T-helper 2 cell treated with Interferon-gamma antibody and Interleukin-4, amounts not matched to agents 5 μg/mL and 100 μg/mL, for 36 hours (primary cell): ENCODE measurements at regions not wholly inside any gene's neighbourhood (a gene's known extent, or its start where the extent isn't known, plus 50 kb on each side); places are given as distances from the start of the nearest gene placed in this dataset.

Experiments
- DNase-seq: peaks from one replicate; pipeline ENCODE4 v3.0.0; 2021; ENCODE audit warnings: low spot score
- H3K27ac Mint-ChIP-seq: one replicate; pipeline ENCODE4 v1.8.0; 2021; ENCODE audit warnings: mild to moderate bottlenecking, mixed read lengths
- H3K27me3 Mint-ChIP-seq: one replicate; pipeline ENCODE4 v1.8.0; 2021; ENCODE audit warnings: low read depth, mixed read lengths
- H3K36me3 Mint-ChIP-seq: one replicate; pipeline ENCODE4 v1.8.0; 2021; ENCODE audit warnings: low read depth, mixed read lengths
- H3K4me1 Mint-ChIP-seq: one replicate; pipeline ENCODE4 v1.8.0; 2021; ENCODE audit warnings: low read depth, mixed read lengths
- H3K4me3 Mint-ChIP-seq: one replicate; pipeline ENCODE4 v1.8.0; 2022; ENCODE audit warnings: mild to moderate bottlenecking, moderate library complexity, mixed read lengths
- H3K9me3 Mint-ChIP-seq: one replicate; pipeline ENCODE4 v1.8.0; 2021; ENCODE audit warnings: mixed read lengths

DNA sequence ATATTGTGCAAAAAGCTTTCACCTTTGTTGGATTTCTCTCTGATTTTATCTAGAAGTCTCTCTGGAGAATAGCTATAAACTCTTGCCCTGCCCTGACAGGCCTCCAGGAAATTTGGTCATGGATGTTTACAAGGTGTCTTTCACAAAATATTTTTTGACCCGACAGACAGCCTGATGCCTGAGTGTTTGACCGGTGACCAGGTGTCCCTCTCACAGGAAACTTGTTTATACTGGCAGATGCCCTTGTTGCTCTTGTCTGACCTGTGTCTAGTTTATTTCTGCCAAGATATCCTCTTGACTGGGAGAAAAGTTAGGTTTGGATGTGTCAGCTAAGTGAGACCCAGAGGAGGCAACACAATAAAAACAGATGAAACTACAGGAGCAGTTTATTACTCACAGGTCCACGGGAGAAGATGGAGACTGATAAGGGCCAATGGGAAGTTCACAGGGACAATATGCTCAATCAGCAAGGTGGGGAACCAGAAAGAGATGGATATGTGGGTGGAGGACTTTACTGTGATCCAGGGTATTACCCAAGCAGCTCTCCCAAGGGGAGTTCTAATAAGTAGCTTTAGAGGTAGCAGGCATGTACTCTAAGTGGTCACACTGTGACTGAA lies 243.3 kb downstream of the ARAP2 start:
- Mint-ChIP-seq H3K27ac (no peak overlapping the region), H3K4me3 (no peak overlapping the region), H3K9me3 (peaks cover 4% of the 10 kb centered on the region), H3K4me1 (no peaks in the 10 kb centered on the region), H3K36me3 (no peaks in the 10 kb centered on the region), H3K27me3 (no peaks in the 10 kb centered on the region)
- no peak for DNase-seq

DNA sequence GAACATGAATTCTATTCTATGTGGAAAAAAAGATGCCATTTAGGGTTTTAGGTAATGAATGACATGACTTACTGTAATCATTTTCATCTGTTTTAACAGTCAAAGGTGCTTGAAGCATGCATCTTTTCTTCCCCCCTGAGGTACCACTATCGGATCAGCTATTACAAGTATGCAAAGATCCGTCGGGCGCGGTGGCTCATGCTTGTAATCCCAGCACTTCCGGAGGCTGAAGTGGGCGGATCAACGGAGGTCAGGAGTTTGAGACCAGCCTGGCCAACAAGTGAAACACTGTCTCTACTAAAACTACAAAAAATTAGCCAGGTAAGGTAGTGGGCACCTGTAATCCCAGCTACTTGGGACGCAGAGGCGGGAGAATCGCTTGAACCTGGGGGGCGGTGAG lies 241.3 kb downstream of the ARAP2 start:
- Mint-ChIP-seq H3K27me3 (no peaks in the 10 kb centered on the region), H3K27ac (no peak overlapping the region), H3K4me1 (no peaks in the 10 kb centered on the region), H3K4me3 (no peak overlapping the region), H3K9me3 (peaks cover 4% of the 10 kb centered on the region), H3K36me3 (no peaks in the 10 kb centered on the region)
- DNase-seq: no peak

DNA sequence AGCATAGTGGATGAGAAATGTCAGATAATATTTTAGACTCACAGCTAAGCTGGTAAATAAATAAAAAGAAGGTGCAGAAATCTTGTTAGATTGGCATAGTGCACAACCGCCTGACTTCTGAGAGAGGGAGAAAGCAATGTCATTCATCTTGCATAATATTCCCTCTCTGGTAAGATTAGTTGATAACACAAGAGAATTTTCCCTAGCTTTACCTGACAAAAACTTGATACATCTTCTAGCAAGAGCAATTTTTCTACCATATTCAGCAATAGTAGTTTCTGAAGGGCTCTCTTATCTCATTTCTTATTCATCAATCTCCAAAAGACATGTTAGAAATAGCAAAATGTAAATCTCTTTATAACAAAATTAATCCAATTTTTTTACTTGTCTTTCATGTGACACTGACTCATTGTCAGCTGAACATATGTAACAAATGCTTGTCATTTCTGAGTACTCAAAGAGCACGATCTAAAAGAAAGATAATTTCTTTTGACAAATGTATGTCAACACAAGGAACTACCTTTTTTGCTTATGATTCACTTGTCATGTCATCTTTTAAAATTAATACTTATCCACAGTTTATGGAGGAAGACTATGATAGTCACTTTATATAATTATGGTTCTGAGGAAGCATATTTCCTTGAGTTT lies 240.0 kb downstream of the ARAP2 start:
- H3K27ac Mint-ChIP-seq: no peak overlapping the region
- H3K4me1 Mint-ChIP-seq: no peaks in the 10 kb centered on the region
- no peaks in the 10 kb centered on the region for H3K27me3 Mint-ChIP-seq
- H3K4me3 Mint-ChIP-seq: no peak overlapping the region
- peaks cover 7% of the 10 kb centered on the region for H3K9me3 Mint-ChIP-seq
- no peak for DNase-seq
- no peaks in the 10 kb centered on the region for H3K36me3 Mint-ChIP-seq

GRCh38 chr4:36006226-36006625 lies 238.1 kb downstream of the ARAP2 start:
- Mint-ChIP-seq H3K9me3 (peaks cover 5% of the 10 kb centered on the region), H3K27ac (no peak overlapping the region)
- DNase-seq: no peak

GRCh38 chr4:36010397-36010929 lies 233.9 kb downstream of the ARAP2 start:
- DNase-seq: no peak
- H3K4me1 Mint-ChIP-seq: no peaks in the 10 kb centered on the region
- no peak overlapping the region for H3K4me3 Mint-ChIP-seq
- no peaks in the 10 kb centered on the region for H3K27me3 Mint-ChIP-seq
- no peak overlapping the region for H3K27ac Mint-ChIP-seq
- H3K9me3 Mint-ChIP-seq: peaks cover 3% of the 10 kb centered on the region
- no peaks in the 10 kb centered on the region for H3K36me3 Mint-ChIP-seq

More at GRCh38 chr4:36006226-36006625, 238.1 kb downstream of the ARAP2 start:
- no peaks in the 10 kb centered on the region for H3K27me3 Mint-ChIP-seq
- H3K4me3 Mint-ChIP-seq: no peak overlapping the region
- no peaks in the 10 kb centered on the region for H3K4me1 Mint-ChIP-seq
- H3K36me3 Mint-ChIP-seq: no peaks in the 10 kb centered on the region

DNA sequence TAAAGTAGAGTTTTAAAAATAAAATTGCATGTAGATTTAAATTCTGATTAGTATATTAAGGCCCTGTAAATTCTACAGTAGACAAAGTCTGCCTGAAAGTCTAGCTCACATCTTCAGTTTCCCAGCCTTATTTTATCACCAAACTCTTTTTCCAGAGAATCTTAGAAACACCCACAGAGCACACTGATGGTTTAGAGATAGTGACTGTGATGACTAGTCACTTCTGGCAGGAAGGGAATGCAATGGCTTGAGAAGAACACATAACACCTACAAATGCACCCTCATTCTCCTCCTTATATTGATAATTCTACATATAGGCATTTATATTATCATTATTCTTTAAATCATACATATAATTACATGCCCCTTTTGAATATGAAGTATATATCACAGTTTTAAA lies 232.9 kb downstream of the ARAP2 start:
- DNase-seq: no peak
- no peaks in the 10 kb centered on the region for H3K27me3 Mint-ChIP-seq

DNA sequence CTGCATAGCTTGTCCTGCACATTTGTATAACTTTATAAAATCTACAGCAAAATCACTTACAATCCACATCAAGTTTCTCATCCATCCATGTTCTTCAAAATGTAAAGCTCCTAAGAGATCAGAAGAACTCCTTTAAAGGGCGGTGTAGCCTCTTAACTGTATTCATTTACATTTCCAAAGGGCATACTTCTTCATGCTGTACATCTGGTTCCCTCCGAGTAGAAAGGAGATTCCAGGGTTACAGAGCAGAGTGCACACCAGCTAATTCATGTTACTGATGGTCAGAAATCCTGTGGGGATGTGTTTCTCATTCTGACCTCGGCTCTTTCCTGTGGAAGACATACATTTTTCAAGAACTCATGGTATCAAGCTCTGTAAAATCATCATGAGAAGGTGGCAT lies 231.8 kb downstream of the ARAP2 start:
- Mint-ChIP-seq H3K36me3 (no peaks in the 10 kb centered on the region), H3K27ac (no peak overlapping the region), H3K4me3 (no peak overlapping the region), H3K27me3 (no peaks in the 10 kb centered on the region), H3K9me3 (peaks cover 3% of the 10 kb centered on the region), H3K4me1 (no peaks in the 10 kb centered on the region)
- DNase-seq: no peak

More for the DNA sequence above, 232.9 kb downstream of the ARAP2 start:
- Mint-ChIP-seq H3K27ac (no peak overlapping the region), H3K36me3 (no peaks in the 10 kb centered on the region), H3K4me1 (no peaks in the 10 kb centered on the region), H3K4me3 (no peak overlapping the region), H3K9me3 (peaks cover 3% of the 10 kb centered on the region)

DNA sequence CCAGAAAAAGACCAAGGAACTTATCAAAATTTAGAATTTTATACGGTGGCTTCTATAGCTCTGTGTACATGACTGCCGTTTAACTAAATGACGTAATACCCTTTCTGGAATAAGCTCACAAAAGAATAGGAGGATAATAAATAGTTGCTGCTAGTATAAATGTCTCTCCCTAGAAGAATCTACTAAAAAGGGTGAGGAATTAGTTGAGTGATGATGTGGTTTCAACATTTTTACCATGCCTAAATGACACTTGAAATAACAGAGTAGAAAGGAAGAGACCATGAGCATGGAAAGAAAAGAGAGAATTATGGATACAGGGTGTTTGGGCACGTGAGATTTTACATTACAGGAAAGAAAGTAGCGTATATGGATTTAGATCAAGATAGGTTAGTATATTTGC lies 231.1 kb downstream of the ARAP2 start:
- Mint-ChIP-seq H3K36me3 (no peaks in the 10 kb centered on the region), H3K4me3 (no peak overlapping the region), H3K9me3 (peaks cover 3% of the 10 kb centered on the region), H3K27ac (no peak overlapping the region), H3K27me3 (no peaks in the 10 kb centered on the region), H3K4me1 (no peaks in the 10 kb centered on the region)
- no peak for DNase-seq
